Activated CD8-positive, alpha-beta memory T cell treated with anti-CD3 and anti-CD28 coated beads for 24 hours (primary cell): ENCODE measurements at regions not wholly inside any gene's neighbourhood (a gene's known extent, or its start where the extent isn't known, plus 50 kb on each side); places are given as distances from the start of the nearest gene placed in this dataset.
"Not testable (repeated sequence)": the region's sequence is repeated elsewhere in the genome, so short reads cannot be mapped to it uniquely, and the experiment has no call there.

Experiments used
- DNase-seq: peaks from one replicate; pipeline ENCODE4 v3.0.0-alpha.2; 2020

DNA sequence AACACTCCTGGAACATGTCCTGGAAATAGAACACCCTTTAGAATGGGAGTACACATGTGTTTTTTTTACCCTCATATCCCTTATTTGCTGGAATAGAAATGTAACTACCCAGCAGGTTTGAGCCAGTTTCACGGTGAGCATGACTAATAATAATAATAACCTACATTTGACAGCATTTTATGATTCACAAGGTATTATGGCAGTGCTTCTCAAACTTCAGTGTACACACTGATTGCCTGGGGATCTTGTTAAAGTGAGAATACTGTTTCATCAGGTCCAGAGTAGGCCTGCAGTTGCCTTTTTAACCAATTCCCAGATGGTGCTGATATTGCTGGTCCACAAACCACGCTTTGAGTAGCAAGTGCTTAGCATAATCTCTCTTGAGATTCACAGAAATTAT is 63.9 kb downstream of the NFKBIZ start:
- no peak for DNase-seq

DNA sequence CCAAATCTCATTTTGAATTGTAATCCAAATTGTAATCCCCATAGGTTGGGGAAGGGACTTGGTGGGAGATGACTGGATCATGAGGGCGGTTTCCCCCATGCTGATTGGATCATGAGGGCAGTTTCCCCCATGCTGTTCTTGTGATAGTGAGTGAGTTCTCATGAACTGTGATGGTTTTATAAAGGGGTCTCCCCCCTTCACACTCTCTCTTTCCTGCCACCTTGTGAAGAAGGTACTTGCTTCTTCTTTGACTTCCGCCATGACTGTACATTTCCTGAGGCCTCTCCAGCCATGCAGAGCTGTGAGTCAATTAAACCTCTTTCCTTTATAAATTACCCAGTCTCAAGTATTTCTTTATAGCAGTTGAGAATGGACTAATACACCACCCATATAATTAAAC is 68.4 kb downstream of the NFKBIZ start:
- DNase-seq = not testable (repeated sequence)

DNA sequence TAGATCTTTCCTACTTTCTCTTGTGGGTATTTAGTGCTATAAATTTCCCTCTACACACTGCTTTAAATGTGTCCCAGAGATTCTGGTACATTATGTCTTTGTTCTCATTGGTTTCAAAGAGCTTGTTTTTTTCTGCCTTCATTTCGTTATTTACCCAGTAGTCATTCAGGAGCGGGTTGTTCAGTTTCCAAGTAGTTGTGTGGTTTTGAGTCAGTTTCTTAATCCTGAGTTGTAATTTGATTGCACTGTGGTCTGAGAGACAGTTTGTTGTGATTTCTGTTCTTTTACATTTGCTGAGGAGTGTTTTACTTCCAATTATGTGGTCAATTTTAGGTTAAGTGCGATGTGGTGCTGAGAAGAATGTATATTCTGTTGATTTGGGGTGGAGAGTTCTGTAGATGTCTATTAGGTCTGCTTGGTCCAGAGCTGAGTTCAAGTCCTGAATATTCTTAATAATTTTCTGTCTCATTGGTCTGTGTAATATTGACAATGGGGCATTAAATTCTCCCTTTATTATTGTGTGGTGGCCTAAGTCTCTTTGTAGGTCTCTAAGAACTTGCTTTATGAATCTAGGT is 72.9 kb downstream of the NFKBIZ start:
- DNase-seq = not testable (repeated sequence)

DNA sequence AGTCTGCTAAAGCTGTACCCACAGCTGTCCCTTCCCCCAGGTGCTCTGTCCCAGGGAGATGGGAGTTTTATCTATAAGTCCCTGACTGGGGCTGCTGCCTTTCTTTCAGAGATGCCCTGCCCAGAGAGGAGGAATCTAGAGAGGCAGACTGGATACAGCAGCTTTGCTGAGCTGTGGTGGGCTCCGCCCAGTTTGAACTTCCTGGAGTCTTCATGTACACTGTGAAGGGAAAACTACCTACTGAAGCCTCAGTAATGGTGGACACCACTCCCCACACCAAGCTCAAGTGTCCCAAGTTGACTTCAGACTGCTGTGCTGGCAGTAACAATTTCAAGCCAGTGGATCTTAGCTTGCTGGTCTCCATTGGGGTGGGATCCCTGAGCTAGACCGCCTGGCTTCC is 75.3 kb downstream of the NFKBIZ start:
- DNase-seq = not testable (repeated sequence)

DNA sequence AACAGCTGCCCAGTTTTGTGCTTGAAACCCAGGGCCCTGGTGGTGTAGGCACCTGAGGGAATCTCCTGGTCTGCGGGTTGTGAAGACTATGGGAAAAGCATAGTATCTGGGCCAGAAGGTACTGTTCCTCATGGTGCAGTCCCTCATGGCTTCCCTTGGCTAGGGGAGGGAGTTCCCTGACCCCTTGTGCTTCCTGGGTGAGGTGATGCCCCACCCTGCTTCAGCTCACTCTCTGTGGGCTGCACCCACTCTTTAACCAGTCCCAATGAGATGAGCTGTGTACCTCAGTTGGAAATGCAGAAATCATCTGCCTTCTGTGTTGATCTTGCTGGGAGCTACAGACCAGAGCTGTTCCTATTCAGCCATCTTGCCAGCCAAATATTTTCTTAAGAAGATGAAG is 75.8 kb downstream of the NFKBIZ start:
- DNase-seq = not testable (repeated sequence)

DNA sequence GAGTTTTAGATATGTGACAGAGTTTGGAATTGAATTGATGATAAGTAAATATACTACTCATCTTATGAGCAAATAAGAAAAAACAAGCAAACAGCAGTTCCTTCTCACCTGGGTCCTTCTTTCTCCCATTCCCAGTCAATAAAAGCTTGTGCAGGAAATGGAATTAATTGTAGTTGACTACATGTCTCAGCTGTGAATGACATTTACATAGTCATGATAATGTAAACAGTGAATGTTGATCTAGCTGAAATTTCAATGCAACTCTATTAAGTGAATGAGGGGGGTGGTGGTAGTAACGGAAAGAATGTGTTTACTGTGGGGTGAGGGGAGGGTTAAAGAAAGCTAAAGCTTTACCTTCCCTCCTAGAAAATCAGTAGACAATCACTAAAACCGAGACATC is 76.2 kb downstream of the NFKBIZ start:
- DNase-seq = no peak

DNA sequence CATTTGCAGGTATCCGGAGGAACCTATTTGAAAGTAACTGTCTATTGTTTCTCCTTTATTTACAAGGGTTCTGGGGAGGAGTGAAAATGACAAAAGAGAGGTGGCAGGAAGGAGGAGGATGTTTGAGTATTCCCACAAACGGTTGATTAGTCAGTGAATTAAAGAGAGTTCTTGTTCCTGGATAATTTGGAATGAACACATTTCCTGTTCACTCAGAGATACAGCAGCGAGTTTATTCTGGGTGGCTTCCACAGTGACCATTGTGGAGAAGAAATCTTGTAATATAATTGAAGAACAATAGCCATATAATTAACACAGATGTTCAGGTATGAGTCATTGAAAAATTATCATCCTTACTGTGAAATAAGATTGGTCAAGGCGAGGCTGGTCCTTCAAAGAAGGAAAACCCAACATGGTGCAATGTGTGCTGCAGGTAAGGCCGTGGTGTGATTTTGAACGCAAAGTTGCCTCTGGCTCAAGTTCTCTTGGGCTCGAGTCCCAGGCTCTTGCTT is 77.3 kb downstream of the NFKBIZ start:
- DNase-seq = no peak

DNA sequence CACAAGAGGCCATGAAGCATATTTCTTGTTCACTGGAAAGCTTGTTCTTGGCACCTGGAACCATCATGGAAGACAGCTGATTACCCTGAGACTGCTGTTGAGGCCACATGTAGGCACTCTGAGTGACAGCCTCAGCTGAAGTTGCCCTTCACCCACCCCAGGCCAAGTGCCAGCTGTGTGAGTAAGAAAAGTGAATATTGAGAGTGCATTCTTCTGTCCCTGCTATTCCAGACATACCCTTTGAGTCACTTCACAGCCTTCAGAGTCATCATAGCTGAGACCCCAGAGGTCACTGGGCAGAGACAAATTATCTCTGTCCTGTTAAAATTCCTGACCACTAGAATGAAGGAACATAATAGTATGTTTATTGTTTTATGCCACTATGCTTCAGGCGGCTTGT is 79.6 kb downstream of the NFKBIZ start:
- DNase-seq = no peak

DNA sequence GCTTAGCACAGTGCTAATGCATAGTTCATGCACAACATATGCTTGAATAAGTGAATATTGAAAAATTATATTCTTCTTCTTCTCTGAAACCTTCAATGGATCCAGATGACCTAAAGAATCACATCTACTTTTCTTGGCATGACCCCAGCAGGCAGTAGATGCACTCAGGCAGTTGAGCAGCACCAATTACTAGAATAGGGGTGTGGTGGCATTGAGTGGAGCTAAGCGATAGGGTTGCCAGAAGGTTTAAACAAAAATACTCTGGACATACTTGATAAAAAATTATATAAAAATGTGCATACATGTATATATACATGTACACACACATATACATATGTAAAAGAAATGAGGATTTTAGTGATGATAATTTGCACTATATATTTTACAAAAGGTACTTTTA is 81.8 kb downstream of the NFKBIZ start:
- DNase-seq = no peak

DNA sequence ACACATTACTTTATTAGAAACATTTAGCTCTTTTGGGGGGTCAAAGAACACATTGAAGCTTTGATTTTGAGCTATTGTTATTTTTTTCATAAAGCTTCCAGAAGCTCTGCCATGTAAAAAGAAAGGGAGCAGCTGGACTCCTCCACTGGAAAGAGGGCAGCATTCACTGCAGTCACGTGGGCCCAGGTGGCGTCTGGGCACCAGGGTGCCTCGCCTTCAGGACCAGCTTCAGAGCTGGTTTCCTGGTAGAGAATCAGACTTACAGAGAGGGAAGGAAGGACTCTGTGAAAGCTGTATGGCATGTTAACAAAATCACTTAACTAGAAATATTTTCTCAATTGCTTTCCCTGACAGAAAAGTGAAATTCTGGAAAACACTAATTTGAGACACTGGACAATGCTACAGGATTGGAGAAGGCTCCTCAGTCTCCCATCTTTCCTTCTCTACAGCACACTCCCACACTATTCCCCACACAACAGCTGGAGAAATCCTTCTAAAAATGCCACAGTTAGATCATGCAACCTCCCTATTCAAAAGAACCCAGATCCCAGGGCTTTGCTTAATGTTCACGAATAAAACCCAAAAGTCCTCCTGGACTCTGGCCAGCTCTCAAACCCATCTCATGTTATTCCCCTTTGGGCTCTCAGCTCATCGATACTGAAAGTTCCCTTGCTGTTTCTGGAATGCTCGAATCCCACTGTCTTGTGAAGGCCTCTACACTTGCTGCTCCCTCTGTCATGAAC is 83.2 kb downstream of the NFKBIZ start:
- no peak for DNase-seq

DNA sequence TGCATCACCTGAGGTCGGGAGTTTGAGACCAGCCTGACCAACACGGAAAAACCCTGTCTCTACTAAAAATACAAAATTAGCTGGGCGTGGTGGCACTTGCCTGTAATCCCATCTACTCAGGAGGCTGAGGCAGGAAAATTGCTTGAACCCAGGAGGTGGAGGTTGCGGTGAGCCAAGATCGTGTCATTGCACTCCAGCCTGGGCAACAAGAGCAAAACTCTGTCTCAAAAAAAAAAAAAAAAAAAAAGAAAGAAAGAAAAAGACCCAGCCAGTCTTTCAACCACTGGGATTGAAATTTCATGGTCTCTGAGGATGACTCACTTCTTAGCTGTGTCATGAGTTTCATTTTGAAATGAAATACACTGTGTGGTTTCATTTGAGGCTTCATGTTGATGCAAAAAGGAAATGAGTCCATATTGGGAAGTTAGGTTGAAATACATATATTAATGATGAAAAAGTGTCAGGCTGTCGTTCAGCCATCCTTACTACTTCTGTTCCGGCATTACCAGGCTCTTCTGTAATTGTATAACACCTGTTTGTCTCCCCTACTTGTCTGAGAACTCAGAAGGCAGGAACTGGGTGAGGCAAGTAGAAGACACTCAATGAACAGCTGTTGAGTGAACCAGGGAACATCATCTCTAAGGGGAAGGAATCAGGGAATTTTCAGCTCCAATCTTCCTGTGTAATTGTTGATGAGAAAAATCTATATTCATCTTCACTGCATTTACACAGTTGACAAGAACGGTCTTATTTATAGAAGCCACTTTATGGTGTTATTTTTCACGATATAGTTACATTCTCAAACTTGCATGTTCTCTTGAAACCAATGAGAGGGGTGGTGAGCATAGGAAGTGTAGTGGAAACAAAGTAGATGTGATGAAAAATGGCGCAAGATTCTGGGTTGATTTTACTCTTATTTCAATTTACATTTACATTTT is 87.4 kb downstream of the NFKBIZ start:
- DNase-seq = peak; percentile 70

DNA sequence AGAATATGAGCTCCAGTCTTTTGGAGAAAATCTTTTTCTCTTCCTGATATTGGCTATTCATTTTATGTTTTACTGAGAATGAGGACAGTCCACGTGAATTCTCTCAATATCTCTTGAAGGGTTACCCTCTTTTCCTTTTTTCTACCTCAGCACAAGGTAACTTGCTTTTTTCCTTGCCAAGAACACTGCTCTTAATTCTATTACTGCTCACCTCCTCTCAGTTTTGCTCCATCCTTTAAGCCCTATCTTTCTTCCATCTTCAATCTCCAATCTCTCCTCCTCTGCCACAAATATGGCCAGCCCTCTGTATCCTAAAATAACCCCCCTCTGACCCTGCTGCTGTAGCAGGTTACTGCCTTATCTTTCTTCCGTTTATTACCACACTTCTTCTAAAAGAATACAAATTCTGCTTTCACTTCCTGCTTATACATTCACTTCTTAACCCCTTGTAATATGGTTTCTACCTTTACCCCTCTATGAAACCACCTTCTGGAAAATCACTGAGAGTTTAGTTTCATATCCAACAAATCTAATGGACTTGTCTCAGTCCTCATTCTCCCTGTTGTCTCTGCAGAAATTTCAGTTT is 89.0 kb downstream of the NFKBIZ start:
- DNase-seq = no peak

DNA sequence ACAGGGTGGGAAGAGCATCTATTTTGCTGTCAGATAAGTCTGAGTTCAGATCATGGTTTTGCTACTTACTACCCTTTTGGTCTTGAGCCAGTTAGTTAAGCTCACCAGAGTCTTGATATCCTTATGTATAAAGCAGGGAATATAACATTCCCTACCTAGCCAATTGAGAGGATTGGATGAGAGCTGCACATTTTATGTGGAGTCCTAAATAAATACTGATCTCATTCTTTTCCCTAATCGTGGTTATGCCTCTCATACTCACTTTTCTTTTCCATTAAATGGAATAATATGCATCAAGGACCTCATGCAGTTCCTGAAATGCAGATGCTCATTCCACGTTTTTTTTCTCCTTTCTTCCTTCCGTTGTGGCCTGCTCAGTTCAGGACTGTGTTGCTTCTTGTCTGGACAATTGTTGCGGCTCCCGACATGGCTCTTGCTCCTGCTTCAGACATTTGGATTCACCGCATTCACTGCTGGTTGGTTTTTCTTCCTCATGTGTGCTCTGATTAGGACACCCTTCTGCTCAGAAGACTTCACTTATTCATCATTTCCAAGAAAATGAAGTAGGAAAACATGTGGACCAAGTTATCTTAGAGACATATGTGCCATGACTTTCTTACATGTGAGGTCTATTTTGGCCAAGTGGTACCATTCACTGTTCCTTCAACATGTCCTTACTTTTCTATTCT is 90.2 kb downstream of the NFKBIZ start:
- no peak for DNase-seq

DNA sequence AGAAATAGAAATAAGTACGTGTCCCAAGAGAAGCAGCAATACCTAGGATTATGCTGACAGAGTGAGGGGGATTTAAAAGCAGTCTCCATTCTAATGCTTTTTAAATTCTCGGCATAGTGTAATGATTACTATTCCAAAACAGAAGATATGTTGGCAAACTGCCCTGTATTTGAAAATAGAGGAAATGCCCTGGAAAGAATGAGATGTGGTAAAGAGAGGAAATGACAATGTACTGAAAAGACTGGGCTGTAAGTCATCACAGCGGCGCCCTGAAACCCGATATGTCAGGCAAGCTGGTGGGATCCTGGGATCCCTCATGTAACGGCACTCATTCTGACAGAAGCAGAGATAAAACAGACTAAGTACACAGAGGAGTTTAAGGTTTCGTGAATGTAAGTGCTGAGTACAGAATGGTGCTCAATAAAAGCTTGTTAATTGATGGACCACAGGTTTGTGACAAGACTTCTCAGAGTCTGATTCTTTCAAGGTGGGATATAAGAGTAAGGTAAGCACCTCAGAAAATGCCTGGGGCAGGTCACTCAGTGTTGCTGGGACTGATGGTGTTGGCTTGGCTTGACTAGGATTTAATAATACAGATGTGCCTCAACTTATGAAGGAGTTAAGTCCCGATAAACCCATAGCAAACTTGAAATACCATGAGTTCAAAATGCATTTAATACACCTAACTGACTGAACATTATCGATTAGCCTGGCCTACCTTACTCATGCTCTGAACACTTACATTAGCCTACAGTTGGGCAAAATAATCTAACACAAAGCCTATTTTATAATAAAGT is 91.4 kb downstream of the NFKBIZ start:
- DNase-seq = no peak

DNA sequence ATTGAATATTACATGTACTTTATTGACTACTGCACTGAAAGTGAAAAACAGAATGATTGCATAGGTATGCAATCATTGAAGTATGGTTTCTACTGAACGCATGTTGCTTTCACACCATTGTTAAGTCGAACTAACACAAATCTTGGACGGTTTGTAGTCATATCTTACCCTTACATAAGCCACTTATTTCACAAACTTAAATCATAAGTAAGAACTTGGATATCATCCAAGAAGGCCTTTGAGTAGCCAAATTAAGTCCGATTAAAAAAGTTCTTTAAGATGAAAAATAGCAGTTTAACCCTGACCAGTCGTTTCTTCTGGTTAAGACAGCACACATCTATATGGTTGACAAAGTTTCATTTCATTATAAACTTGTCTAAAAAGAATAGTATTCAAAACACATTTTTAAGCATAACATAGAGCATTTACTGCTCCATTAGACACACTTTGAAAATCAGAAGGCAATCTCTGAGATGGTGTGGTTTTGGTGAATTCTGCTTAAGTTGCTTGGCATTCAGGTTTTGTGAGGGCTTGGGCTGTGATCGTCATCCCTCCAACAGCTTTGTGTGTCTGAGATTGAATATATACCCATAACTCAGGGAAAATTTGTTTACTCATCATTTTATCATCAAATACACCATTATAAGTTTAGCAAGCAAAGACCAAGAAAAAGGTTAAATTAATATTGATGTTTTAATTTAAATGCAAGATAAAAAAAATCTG is 92.2 kb downstream of the NFKBIZ start:
- DNase-seq = no peak

DNA sequence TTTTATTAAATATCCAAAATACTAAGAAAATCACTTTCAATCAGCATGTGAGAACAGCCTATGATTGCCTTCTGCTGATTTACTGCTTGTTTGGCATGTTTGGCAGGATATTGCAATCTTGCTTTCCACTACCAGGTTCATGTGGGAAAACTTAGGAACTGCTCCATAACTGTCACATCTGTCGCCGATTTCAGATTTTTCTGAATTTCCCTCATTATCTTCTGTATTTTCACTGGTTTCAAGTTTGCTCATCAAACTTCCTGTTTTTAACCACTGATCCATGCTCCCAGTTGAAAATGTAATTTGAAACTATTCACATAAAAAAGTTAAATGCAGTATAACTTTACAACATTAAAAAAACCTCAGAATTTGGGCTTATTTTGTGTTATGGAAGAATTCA is 93.0 kb downstream of the NFKBIZ start:
- DNase-seq = no peak

DNA sequence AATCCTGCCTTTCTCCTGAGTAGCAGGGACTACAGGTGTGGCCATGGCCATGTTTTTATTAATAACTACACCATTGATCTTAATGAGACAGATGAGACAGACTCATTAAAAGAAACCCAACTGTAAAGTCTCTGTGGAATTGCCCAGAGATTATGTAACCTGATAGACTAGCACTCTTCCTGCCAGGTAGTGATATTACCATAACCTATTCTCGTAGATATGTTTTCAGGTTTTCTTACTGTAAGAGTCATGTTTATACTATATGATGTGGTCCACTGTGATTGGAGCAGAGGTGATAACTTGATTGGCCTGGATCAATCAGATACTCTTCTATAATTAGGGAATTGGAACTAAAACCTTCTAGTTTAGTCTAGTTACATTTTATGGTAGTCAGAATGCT is 93.7 kb downstream of the NFKBIZ start:
- DNase-seq = no peak

DNA sequence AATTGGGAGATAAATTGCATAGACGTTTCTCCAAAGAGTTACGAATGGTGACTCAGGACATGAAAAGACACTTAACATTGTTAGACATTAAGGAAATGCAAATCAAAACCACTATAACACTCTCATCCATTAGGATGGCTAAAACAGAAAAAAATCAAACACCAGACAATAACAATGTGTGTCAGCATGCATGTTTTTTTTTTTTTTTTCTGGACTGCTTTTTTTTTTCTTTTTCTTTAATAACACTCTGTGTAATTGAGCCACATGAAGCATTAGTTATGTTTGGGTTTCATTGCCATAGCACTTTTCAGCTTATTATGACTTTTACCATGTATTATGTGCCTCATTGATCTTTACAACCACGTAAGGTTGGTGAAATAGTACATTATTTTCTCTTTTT is 95.0 kb downstream of the NFKBIZ start:
- DNase-seq = no peak

DNA sequence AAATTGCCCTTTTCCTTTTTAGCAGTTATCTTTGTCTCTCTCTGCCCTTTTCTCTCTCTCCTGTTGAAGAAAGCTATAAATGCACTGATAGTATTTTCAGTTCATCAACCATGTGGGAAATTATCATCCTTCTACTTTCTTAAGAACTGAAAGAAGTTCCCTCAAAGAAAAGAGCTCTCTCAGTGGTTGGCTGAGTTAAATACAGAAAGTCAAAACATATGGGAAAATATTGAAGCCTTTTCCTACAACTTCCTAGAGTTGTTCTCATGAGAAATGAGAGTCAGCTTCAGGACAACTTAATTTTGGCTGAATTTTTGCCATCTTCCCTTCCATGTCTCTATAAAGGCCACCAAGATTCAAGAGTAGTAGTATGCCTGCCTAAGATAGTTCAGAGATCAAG is 96.7 kb downstream of the NFKBIZ start:
- DNase-seq = no peak

DNA sequence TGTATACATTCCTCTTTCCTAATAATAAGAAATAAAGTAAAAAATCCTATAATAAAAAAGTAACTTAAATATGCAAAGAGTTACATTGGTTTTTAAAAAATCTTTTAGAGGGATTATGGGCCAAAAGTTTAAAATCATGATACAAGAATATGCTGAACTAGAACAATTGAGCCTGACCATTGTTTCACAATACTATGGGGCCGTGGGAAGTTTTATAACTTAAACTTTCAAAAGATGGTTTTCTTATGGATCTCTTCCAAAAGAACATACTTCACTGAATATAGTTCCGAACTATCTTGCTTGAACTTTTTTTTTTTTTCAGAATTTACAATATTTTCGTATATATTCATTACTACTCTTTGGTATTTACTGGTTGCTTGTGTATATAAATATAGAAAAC is 97.6 kb downstream of the NFKBIZ start:
- DNase-seq = no peak

DNA sequence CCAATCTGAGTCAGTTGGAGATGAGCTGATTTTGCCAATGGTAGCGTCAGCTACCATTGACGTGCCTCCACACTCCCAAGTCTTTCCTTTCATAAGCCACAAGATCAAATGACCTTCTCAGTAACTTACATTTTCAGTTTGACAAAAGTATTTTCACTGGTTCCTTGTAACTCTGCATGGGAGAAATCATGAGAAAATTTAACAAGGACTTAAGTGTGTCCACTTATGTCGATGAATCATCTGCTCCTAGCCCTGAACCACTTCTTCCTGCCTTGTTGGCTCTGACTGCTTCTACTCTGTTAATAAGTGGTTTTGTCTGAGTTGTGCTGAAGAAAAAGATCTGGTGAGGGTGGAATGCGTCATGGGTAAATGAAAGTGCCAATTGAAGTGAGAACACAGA is 101.2 kb downstream of the NFKBIZ start:
- DNase-seq = no peak
